ENCODE measurements at regions not wholly inside any gene's neighbourhood (a gene's known extent, or its start where the extent isn't known, plus 50 kb on each side); places are given as distances from the start of the nearest gene placed in this dataset.

DNA sequence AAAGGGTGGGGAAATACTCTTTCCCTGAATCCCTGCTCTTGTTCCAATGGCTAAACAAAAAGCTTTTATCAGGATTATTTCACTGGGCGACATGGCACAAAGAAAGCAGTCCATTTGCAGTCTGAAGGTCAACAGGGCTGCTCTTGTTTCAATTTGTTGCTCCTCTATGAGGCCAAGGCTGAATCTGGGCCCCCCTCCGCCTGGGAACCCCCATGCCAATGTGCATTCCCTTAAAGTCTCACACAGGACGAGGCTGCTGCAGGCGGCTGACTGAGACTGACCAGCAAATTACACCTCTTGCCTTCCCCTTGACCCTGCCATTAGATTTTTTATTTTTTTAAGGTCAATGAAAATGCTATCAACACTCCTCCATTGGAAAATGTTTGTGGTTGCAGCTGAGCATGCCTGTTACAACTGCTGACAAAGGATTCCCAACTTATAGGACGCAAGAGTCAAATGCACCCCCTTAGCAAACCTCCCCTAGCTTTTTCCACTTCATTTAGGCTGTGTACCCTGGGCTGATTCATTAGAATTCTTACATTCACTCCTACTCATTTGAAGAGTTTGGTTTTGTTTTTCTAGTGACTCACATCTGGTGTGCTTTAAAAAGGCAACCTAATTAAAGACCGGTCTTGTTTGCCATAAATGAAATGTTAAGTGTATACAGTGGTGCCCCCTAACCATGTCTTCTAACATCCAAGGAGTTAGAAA, 60.8 kb upstream of the ARHGEF3 start:
- peak; percentile 72 for DNase-seq

DNA sequence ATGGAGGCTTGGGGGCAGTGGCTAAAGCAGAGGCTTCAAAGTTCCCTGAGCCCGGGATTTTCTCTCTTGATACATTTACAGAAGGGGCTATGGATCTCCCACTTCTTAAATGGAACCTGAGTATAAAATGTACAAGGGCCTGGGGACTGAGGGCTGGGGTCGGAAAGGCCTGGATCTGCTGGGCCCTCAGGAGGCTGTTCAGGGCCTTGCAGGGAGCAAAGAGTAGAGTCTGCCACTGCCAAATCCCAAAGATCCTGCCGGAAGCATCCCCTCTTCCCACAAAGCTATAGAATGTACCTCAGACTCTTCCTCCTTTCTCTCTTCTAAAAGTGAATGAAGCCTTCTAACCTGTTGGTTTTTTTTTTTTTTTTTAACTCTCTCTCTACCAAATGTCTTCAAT, 59.8 kb upstream of the ARHGEF3 start:
- DNase-seq = no peak

DNA sequence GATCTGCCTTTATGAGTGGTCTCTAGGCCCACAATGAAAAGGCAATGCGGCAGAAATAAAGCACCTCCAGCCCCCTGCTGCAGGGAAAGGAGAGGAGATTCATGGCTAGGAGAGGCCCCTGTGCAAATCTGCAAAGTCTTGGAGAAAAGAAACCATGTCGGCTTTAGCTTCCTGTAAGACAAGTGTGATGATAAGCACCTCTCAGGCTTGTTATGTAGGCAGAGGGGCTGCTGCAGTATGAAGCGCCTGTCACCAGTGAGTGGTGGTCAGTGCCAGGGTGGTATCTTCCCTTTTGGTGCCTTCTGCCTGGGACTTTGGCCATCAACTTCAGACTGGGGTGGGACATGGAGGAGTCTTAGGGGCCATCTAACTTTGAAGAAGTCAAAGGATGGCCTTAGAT, 59.2 kb upstream of the ARHGEF3 start:
- no peak for DNase-seq

DNA sequence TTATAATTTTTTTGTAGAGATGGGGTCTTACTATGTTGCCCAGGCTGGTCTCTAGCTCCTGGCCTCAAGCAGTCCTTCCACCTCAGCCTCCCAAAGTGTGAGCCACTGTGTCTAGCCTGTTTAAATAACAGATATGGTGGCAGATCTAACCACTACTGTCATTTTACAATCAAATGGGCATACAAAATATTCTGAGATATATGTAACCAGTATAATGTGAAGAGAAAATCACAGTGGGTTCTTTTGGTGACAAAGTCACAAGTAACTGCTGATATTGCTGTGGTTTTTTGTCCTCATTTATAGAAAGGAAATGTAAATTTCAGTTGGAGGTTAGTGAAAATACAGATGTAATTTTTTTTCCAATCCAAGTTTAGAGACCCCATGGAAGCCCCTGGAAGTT, 58.6 kb upstream of the ARHGEF3 start:
- DNase-seq = no peak

DNA sequence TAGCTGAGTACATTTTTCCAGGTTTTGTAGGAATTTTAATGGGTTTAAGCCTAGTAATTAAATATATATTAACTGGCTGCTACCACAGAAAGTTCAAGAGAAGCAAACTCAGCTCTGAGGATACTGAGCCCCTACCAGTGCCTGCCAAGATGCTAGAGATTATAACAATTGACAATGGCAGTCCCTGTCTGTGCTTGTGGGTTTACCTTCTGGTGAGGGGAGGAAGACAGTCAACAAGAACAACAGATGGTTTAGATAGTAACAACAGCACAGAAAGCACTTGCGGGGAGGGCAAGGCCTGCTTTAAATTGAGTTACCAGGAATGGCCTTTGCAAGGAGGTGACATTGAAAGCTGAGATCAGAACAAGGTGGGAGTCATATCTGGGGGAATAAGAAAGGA, 56.6 kb upstream of the ARHGEF3 start:
- DNase-seq = no peak

DNA sequence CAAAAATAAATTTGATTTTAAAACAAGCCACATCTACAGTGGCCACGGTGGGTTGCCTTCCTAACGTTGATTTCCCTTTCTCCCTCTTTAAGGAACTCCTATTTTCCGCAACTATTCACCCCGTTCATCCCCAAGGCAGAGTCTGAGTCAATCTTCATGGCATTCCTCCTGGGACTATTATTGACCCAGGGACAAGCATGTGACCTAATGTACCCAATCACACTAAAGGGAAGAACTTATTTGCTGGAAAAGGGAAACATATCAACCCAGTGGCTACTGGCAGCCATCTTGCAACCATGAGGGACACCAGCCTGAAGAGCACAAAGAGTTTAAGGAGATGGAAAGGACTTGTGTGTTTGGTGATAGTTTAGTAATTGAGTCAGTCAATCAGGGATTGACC, 55.4 kb upstream of the ARHGEF3 start:
- DNase-seq = no peak

DNA sequence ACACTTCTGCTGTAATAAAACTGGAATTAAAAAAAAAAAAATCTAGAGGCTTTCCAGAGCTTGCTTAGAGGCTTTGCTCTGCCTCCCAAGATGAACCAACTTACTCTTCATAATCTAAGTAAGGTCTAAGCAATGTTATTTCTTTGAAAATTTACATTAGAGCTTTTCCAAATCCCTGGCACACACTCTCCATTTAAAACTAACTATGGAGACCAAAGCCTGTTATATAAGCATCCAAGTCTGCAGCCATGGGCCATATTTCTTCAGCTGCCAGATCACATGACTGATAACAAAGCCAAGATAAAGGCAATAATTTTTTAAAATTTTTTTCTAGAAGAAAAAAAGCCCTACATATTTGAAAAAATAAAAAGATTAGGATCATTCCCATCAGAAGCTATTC, 55.0 kb upstream of the ARHGEF3 start:
- DNase-seq = no peak

DNA sequence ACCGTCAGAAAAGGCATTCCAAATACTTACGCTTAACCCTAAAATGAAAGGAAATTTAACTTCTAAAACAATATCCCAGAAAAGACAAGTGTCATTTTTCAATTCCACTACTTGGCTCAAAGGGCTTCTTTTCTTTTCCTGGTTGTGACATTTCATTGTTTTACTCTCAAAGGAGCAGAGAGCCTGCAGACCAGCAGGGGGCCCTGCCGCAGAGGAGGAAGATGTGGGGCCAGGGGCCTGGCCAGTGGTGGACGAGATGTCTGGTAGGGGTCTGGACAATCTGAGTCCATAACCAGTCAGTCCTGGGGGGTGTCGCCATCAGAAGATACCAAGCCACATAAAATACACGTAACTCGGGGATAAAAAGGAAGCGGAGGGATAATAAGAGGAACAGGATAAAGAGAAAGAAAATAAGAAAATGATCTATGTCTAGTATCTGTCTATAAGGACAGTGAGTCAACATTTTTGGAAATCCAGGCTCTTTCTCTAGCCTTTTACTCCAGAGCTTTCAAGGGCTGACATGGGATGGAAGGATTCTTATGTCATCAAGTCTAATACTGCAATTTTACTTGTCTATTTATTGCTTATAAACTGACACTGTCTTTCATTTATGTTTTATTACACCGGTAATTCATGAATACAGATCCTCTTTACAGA, 54.2 kb upstream of the ARHGEF3 start:
- DNase-seq = peak; percentile 44

DNA sequence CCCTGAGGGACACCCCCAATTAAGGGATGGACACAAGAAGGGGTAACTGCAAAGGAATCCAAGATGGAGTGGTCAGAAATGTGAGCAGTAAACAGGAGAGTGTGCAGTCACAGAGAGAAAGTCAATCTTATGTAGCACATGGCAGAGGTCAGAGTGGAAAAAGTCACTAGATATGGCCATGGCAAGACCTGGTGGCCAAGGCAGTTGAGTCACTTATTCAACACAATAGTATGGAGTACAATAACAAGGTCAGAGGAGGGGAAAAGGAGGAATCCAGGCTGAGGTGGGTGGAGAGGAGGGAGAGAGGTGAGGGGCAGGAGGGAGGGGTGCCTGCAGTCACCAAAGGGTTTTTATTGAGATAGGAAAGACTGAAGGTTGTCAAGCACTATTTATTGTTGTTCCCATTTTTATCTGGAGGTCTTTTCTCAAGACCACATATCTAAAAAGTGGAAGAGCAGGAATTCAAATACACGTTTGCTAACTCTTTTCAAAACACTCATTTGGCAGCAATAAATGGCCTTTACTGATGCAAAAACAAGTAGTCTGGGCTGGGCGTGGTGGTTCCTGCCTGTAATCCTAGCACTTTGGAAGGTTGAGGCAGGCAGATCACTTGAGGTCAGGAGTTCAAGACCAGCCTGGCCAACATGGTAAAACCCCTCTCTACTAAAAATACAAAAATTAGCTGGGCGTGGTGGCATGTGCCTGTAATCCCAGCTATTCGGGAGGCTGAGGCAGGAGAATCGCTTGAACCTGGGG, 53.3 kb upstream of the ARHGEF3 start:
- no peak for DNase-seq

DNA sequence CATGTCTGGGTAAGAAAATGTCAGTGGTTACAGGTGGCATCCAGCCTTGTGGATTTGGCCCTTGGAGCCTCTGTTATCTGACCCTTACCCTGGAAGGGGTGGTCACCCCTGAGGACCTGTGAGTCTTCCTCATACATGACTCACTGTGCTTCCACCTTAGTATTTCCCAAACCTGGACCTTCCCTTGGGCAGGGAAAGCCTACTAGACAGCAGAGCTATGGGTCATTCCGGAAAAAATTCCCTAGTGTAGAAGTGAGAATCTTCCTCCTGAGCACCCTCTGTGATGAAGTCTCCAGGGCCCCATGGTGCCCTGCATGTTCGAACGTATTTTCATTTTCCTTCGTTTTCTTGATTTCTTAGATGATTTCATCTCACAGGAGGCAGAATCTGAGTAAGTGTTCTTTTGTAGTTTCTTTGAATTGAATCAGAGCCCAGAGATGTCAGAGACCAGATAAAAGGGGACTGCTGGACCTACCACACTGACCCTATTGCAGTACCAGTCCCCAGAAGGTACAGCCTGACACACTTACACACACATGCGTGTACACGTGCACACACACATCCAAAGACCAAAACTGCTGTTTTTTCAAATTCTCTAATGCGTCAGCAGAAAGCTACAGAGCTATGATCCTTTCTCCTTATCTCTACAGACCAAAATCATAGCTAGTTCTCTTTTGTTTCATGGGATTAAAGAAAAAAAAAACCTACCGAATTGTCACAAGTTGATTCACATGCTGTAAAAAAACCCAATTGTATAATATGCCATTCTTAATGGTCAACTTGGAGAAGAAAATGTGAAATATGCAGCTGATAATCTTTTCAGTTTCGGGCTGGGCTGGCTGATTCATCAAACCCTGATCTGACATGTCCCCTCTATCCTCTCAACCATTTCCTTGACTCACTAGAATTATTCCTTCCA, 50.5 kb upstream of the ARHGEF3 start:
- peak; percentile 61 for DNase-seq

Data from fibroblast of skin of abdomen (primary cell).